Endometrial microvascular endothelial cells (primary cell): ENCODE measurements at regions not wholly inside any gene's neighbourhood (a gene's known extent, or its start where the extent isn't known, plus 50 kb on each side); places are given as distances from the start of the nearest gene placed in this dataset.

Source experiments
- in situ Hi-C: cut with HindIII; loops from 2 replicates; pipeline ENCODE4 v1.10.0; 2017; ENCODE audit warnings: low sequenced_read_pairs, low pct_unique_long_range_greater_than_20kb; ENCODE audit errors: inconsistent ontology term

GRCh38 chr10:36670621-36671402, 454.6 kb upstream of the ANKRD30A start:
- in situ Hi-C loops = no loop called here

- in situ Hi-C loops = no loop called here
Measured at GRCh38 chr10:36669615-36670352, 455.6 kb upstream of the ANKRD30A start.

GRCh38 chr10:36666451-36666850, 458.9 kb upstream of the ANKRD30A start:
- in situ Hi-C loops = no loop called here

- in situ Hi-C loops = no loop called here
Measured at GRCh38 chr10:36662571-36662970, 462.8 kb upstream of the ANKRD30A start.

GRCh38 chr10:36650274-36650673, 475.1 kb upstream of the ANKRD30A start:
- in situ Hi-C loops = no loop called here

- in situ Hi-C loops = no loop called here
Measured at GRCh38 chr10:36647540-36647939, 477.9 kb upstream of the ANKRD30A start.

GRCh38 chr10:36640626-36641025, 484.8 kb upstream of the ANKRD30A start:
- in situ Hi-C loops = no loop called here

- in situ Hi-C loops = no loop called here
Measured at GRCh38 chr10:36638462-36639155, 486.8 kb upstream of the ANKRD30A start.

GRCh38 chr10:36636879-36637278, 488.5 kb upstream of the ANKRD30A start:
- in situ Hi-C loops = no loop called here

- in situ Hi-C loops = no loop called here
Measured at GRCh38 chr10:36636285-36636839, 489.0 kb upstream of the ANKRD30A start.

GRCh38 chr10:36634916-36635315, 490.5 kb upstream of the ANKRD30A start:
- in situ Hi-C loops = no loop called here

GRCh38 chr10:36630267-36630666, 495.1 kb upstream of the ANKRD30A start:
- in situ Hi-C loops = no loop called here

- in situ Hi-C loops = no loop called here
Measured at GRCh38 chr10:36629476-36629875, 495.9 kb upstream of the ANKRD30A start.

- in situ Hi-C loops = no loop called here
Measured at GRCh38 chr10:36624551-36625100, 500.8 kb upstream of the ANKRD30A start.

- in situ Hi-C loops = no loop called here
Measured at GRCh38 chr10:36621346-36621745, 504.1 kb upstream of the ANKRD30A start.

GRCh38 chr10:36612436-36612835, 513.0 kb upstream of the ANKRD30A start:
- in situ Hi-C loops = no loop called here

GRCh38 chr10:36608866-36609265, 516.5 kb upstream of the ANKRD30A start:
- in situ Hi-C loops = no loop called here

GRCh38 chr10:36608251-36608650, 517.1 kb upstream of the ANKRD30A start:
- in situ Hi-C loops = no loop called here

- in situ Hi-C loops = no loop called here
Measured at GRCh38 chr10:36606234-36606839, 519.1 kb upstream of the ANKRD30A start.
